Caco-2 (cell line): ENCODE measurements at regions not wholly inside any gene's neighbourhood (a gene's known extent, or its start where the extent isn't known, plus 50 kb on each side); places are given as distances from the start of the nearest gene placed in this dataset.

Experiments used
- BruUV-seq: library from RNA; stranded (reverse); fragments of 400-500 nt; replicated peaks from 2 replicates; lab custom pipeline; 2021; lab: Mats Ljungman, UMichigan
- CTCF ChIA-PET: fragments of 300-600 bp; sonication (Branson Sonifier 250); formaldehyde crosslinking; loops from one replicate; lab custom pipeline; 2022; ENCODE audit warnings: antibody characterized with exemption; lab: Charles Lee
- POLR2A ChIA-PET: fragments of 300-600 bp; sonication (Branson Sonifier 250); formaldehyde crosslinking; loops from one replicate; lab custom pipeline; 2022; ENCODE audit warnings: antibody characterized with exemption; lab: Charles Lee
- DNase-seq, 2 experiments: peaks; one replicate each; pipeline versions ENCODE4 v3.0.0 to v3.0.0-alpha.2; 2020 to 2022
- H3K27me3 ChIP-seq: replicated peaks from 2 replicates; pipeline ENCODE4 v1.6.0; 2011; ENCODE audit warnings: low read length; ENCODE audit not compliant: control insufficient read depth, insufficient read depth
- H3K36me3 ChIP-seq: 2 replicates; pipeline ENCODE4 v1.5.1; 2011; ENCODE audit warnings: low read length; ENCODE audit not compliant: control insufficient read depth, insufficient read depth
- H3K4me1 ChIP-seq: fragments of 250-450 bp; sonication (Bioruptor Pico); 2 replicates; pipeline ENCODE4 v1.5.1; 2020; ENCODE audit warnings: mild to moderate bottlenecking
- H3K4me3 ChIP-seq: 2 replicates; pipeline ENCODE4 v1.5.1; 2011; ENCODE audit warnings: low read depth, mild to moderate bottlenecking, control low read depth, low read length
- H3K9me3 ChIP-seq: fragments of 250-450 bp; sonication (Bioruptor Pico); 2 replicates; pipeline ENCODE4 v1.5.1; 2020; ENCODE audit warnings: mild to moderate bottlenecking, moderate library complexity
- H3K27ac Mint-ChIP-seq: one replicate; pipeline ENCODE4 v1.8.0; 2022; ENCODE audit warnings: mixed read lengths; ENCODE audit not compliant: unreplicated experiment
- H3K27me3 Mint-ChIP-seq: one replicate; pipeline ENCODE4 v1.8.0; 2022; ENCODE audit warnings: mixed read lengths; ENCODE audit not compliant: insufficient read depth, unreplicated experiment
- H3K36me3 Mint-ChIP-seq: one replicate; pipeline ENCODE4 v1.8.0; 2022; ENCODE audit warnings: mild to moderate bottlenecking, mixed read lengths; ENCODE audit not compliant: insufficient read depth, unreplicated experiment
- H3K4me1 Mint-ChIP-seq: one replicate; pipeline ENCODE4 v1.8.0; 2022; ENCODE audit warnings: low read depth, mixed read lengths; ENCODE audit not compliant: unreplicated experiment
- H3K4me3 Mint-ChIP-seq: one replicate; pipeline ENCODE4 v1.8.0; 2022; ENCODE audit warnings: mild to moderate bottlenecking, moderate library complexity, mixed read lengths; ENCODE audit not compliant: unreplicated experiment
- H3K9me3 Mint-ChIP-seq: one replicate; pipeline ENCODE4 v1.8.0; 2022; ENCODE audit warnings: mixed read lengths; ENCODE audit not compliant: unreplicated experiment
- CTCF ChIP-seq, 2 experiments: fragments of 200-600 bp in 1 of 2; IDR thresholded peaks; 1 replicate in 1 of 2; 2 replicates in 1 of 2; pipeline versions ENCODE4 v1.5.1 to v1.8.0; 2011 to 2022; ENCODE audit warnings: antibody characterized with exemption in 1 of 2, control low read depth in 1 of 2, inconsistent platforms in 1 of 2, low read depth in 1 of 2, low read length in 1 of 2, mild to moderate bottlenecking in 1 of 2, moderate library complexity in 1 of 2; ENCODE audit not compliant: insufficient read depth in 1 of 2, severe bottlenecking in 1 of 2, unreplicated experiment in 1 of 2
- intact Hi-C: fragments of 100-400 bp; cut with micrococcal nuclease; formaldehyde crosslinking; loops from one replicate; pipeline ENCODE4 v1.10.0; 2022; ENCODE audit not compliant: unreplicated experiment

DNA sequence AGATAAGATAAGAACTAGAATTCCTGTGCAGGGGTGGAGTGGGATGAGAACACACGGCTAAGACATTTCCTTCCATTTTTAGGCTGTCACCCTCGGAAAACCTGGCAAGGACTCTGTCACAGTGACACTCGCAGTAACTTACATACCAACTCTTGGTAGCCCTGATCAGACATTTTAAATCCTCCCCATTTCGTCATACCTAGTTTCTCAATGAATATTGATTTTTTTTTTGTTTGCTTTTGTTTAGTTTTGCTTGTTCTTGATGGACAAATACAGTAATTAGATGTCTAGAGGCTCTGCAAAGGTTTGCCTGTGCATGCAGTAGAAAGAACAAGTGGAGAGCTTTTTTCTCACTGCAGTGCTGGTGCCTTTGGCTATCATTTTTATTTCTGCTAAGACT, 213.0 kb upstream of the FAM83B start:
- Mint-ChIP-seq H3K27me3 (no peaks in the 10 kb centered on the region), H3K9me3 (no peaks in the 10 kb centered on the region), H3K27ac (no peak overlapping the region), H3K4me1 (peaks cover 10% of the 10 kb centered on the region), H3K4me3 (peak overlapping the region; percentile 16), H3K36me3 (no peaks in the 10 kb centered on the region)
- intact Hi-C loops, result no loop called here
- POLR2A ChIA-PET, result no interaction called here
- H3K9me3 ChIP-seq, result no peaks in the 10 kb centered on the region
- no peak for TF ChIP-seq CTCF (IDR thresholded peaks at IDR 0.05; ENCODE audit: insufficient read depth in 1 of 2, low read depth in 1 of 2, low read length in 1 of 2, severe bottlenecking in 1 of 2, unreplicated experiment in 1 of 2)
- peaks cover 16% of the 10 kb centered on the region for H3K4me1 ChIP-seq
- DNase-seq, result peak in 1 of 2 experiments; percentile 12
- no peaks in the 10 kb centered on the region for H3K27me3 ChIP-seq
- no peaks in the 10 kb centered on the region for H3K36me3 ChIP-seq
- CTCF ChIA-PET, result no interaction called here
- BruUV-seq, result no TSS peak
- H3K4me3 ChIP-seq, result no peak overlapping the region

DNA sequence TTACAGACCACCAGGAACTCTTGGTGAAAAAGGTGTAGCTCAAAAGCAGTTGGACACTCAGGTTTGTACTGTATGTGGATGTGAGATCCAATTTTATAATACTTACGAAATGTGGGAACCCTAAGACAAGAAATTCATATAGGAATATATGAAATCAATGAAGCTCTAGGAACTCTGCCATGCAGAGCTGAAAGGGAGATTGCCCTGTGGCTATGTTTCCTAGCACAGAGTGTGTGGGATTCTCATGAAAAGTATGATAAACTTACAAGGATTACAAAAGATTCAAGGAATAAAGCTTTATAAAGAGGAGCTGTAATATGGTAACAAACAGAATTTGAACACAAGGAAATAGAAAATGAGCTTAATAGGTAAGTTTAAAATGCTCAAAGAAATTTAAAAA, 205.7 kb upstream of the FAM83B start:
- no peak for TF ChIP-seq CTCF (IDR thresholded peaks at IDR 0.05; ENCODE audit: insufficient read depth in 1 of 2, low read depth in 1 of 2, low read length in 1 of 2, severe bottlenecking in 1 of 2, unreplicated experiment in 1 of 2)
- ChIA-PET POLR2A (no interaction called here), CTCF (no interaction called here)
- Histone ChIP-seq H3K9me3 (no peaks in the 10 kb centered on the region), H3K36me3 (no peaks in the 10 kb centered on the region), H3K27me3 (no peaks in the 10 kb centered on the region), H3K4me1 (no peaks in the 10 kb centered on the region), H3K4me3 (no peak overlapping the region)
- no TSS peak for BruUV-seq
- no peak overlapping the region for H3K27ac Mint-ChIP-seq
- no peaks in the 10 kb centered on the region for H3K27me3 Mint-ChIP-seq
- H3K9me3 Mint-ChIP-seq, result no peaks in the 10 kb centered on the region
- no peaks in the 10 kb centered on the region for H3K4me1 Mint-ChIP-seq
- intact Hi-C loops, result no loop called here
- no peak for DNase-seq
- H3K36me3 Mint-ChIP-seq, result no peaks in the 10 kb centered on the region
- H3K4me3 Mint-ChIP-seq, result no peak overlapping the region

GRCh38 chr6:54646069-54646950, 200.3 kb upstream of the FAM83B start:
- Histone ChIP-seq H3K27me3 (no peaks in the 10 kb centered on the region), H3K4me1 (no peaks in the 10 kb centered on the region), H3K36me3 (no peaks in the 10 kb centered on the region), H3K9me3 (no peaks in the 10 kb centered on the region), H3K4me3 (no peak overlapping the region)
- Mint-ChIP-seq H3K36me3 (no peaks in the 10 kb centered on the region), H3K27me3 (no peaks in the 10 kb centered on the region), H3K4me1 (no peaks in the 10 kb centered on the region), H3K9me3 (no peaks in the 10 kb centered on the region), H3K27ac (no peak overlapping the region), H3K4me3 (no peak overlapping the region)
- ChIA-PET POLR2A (no interaction called here), CTCF (no interaction called here)
- intact Hi-C loops, result no loop called here
- no peak for DNase-seq
- TF ChIP-seq CTCF (IDR thresholded peaks at IDR 0.05; ENCODE audit: insufficient read depth in 1 of 2, low read depth in 1 of 2, low read length in 1 of 2, severe bottlenecking in 1 of 2, unreplicated experiment in 1 of 2), result no peak
- no TSS peak for BruUV-seq
